SIG-M5 treated with dmso at 0.1 percent for 504 hours (cell line): ENCODE measurements at regions not wholly inside any gene's neighbourhood (a gene's known extent, or its start where the extent isn't known, plus 50 kb on each side); places are given as distances from the start of the nearest gene placed in this dataset.
"Not testable (repeated sequence)": the region's sequence is repeated elsewhere in the genome, so short reads cannot be mapped to it uniquely, and the experiment has no call there.

Experiments
- DNase-seq: peaks from one replicate; lab custom pipeline; 2025; ENCODE audit not compliant: unreplicated experiment; lab: John Stamatoyannopoulos, UW

DNA sequence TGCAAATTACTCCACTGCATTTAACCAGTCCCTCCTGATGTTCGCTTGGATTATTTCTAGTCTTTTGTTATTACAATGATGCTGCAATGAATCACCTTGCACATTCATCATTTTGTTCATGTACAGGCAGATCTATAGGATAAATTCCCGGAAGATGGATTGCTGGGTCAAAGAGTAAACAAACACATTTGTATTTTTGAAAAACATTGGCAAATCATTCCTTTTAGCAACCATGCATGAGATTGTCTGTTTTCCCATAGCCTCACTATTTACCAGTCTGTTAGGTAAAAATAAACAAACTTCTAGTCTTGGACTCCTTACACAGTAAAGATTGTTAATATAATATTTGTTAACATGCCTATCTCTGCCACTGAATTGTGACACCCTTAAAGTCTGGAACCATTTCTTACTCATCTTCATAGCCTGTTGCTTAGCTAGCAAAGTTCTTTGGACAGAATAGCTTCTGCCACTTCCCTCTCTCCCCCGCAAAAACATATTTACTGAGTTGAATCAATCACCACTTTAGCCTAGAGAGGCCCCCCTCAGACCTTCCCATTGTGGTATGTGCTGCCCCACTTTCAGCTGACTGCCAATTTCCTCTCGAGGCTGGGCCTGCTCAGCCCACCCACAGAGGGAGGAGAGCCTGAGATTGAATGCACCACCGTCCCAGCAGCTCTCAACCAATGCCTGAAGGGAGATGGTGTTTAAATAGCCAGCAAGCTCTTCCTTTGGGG lies 108.4 kb upstream of the ATXN3L start:
- no peak for DNase-seq

DNA sequence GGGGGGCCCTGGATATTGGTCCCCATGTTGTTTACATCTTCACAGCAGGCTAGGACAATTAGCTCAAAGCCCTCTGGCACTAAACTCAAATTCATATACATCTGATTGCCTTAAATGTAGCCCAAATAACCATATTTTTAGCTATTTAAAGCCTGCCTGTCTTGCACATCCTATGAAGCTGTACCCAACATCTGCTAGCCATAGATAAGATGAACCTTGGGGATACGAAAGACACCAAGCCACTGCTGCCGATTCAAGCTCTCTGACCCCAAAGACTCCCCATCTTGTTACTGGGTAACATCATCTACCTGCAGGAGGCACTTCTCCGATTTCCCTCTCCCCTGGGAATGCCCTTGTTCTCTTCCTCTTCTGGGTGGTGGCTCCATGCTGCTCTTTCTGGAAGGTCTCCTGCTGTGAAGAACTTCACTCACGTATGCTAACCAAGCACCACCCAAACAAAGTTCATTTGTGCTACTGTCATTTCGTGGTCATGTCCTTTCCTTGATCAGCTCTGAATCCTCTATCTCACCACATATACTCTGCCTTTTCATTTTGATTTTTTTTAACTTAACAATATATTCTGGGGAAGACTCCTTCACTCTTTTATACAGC lies 107.7 kb upstream of the ATXN3L start:
- DNase-seq: no peak

DNA sequence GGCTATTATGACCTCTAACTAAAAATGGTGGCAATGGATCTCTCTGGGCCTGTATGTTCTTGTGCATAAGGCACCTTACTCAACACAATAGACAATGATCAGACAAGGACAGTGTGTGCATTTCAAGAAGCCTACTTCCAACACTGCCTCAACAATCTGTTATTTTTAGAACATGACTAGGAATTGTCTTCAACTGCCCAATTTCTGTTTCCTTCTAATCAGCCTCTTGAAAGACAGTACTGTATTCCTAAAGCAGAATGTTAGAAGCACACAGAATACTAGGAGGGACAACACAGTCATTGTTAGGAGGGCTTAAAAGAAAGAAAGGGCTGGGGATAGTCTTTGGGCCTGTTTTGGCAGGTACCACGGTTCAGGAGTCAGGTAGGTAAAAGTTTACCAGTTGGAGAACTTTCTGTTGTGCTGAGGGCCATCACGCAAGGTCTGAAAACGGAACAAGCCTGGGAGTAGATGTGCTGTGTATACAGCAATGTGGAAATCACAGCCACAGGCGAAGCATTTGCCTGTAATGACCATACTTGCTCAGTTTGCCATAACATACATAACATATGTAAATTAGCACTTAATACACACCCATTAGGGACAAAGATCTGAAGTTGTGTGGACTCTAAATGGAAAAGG lies 100.8 kb upstream of the ATXN3L start:
- DNase-seq: no peak

DNA sequence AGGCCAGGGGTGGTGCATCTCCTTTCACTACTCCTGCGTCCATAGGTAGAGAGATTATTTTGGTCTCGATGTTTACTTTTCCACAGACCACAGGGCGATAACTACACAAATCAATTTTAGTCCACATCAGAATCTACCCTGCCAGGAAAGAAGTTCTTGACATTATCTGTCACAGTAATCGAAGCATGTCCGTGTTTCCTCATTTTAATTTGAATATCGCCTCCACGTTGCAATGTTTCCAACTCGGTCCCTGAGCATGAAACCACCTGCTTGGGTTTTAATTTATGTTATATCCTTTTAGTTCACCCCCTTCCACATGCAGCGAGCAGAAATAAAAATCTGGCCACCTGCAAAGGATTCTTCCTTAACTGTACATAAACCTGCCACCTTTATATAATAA lies 100.1 kb upstream of the ATXN3L start:
- DNase-seq: no peak

DNA sequence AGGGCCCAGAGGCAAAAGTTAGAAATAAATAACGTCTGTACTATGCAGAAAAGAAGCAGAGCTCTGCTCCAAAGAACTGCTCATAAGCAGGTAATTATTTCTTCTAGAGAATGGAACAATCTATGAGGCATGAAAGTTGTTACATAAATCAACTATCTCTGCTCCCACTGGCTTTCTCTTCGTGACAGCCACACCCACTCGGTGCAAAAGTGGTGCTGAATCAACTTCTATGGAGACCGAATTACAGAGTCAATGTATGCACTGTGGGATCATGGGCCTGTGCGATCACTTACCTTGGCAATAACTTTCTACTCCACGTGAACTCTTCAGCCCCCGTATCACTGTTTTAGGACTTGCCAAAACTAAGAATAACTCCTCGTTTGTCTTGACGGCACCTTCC lies 99.4 kb upstream of the ATXN3L start:
- DNase-seq: no peak

DNA sequence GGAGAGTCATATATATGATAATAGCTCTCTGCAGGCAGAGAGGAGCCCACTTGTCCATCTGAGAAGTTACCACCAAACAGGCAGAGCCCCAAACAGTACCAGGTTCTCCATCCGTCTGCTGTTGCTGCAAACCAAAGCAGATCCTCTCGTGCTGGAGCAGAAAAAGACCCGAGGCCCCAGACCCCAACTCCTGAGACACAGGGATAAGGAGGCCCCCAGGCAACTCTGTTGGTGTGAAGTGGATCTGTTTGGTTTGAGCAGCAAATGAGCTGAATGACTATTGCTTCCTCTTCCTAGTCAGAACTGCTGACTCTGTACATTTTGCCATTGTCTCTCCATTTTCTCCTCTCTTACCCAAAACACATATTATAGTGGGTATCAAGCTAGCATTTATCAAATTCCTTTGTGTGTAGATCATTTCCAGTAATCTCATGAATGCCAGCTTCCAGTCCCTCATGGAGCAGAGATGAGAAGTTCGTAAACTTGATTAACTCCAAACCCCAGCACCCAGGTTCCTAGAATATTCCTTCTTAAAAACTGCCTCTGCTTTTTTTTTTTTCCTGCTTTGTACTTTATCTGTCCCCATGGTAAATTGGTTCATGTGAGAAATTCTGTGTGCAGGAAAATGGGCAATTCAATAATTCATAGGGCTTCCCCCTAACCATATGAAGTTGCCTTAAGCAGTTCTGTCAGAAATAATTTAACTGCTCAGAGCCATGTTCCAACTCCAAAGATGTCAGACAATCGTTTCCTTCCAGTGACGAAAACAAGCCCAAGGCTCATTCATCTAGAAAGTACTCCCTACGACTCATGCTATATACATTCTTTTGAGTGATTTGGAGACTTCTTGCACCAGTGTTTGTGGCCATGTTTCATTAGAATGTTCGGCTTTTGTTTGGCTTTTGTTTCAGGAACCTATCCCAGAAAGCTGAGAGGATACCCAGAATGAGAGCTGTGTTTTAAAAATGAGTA lies 98.6 kb upstream of the ATXN3L start:
- no peak for DNase-seq

DNA sequence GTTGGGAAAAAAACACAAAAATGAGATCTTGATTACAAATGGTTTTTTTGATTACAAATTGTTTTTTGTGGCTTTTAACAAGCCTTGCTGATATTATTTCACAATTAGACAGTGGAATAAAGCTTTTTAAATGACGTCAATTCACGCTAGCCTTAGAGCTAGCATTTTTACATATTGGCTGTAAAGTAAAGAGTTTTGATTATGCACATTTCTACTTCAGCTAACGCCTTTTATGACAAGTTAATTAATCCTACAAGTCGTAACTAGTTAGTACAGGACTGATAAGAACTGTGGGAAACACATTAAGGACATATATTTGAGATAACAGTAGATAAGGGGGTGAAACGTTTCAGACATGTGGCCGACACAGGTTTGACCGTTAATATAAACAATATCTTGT lies 95.7 kb upstream of the ATXN3L start:
- no peak for DNase-seq

DNA sequence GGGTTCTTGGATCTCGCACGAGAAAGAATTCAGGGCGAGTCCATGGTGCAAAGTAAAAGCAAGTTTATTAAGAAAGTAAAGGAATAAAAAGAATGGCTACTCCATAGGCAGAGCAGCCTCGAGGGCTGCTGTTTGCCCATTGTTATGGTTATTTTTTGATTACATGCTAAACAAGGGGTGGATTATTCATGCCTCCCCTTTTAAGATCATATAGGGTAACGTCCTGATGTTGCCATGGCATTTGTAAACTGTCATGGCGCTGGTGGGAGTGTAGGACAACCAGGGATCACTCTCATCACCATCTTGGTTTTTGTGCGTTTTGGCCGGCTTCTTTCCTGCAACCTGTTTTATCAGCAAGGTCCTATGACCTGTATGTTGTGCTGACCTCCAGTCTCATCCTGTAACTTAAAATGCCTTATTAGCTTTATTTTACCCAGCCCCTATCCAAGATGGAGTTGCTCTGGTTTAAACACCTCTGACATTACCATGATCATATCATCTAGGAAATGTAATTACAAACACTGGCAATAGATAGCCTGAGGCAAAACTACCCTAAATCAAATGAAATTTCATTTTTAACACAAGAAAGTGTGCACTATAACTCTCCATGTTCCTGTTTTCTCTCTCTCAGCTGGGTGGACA lies 94.3 kb upstream of the ATXN3L start:
- DNase-seq: no peak

DNA sequence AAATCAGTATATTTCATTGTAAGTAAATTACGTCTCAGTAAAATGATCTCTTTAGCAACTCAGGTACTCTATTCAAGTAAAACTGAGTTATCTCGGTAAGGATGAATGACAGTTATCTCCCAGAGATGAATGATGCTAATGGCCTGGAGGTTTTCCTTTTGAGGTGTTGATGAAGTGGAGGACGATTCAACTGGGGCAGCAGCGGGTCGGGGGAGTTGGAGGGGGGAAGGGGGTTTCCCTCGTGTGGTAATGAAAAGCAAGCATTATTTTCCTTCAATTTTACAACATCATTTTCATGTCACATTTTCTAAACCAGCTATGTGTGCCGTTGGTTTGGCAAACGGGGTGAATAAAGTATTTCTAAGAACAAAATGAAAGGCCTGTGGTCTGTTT lies 92.4 kb upstream of the ATXN3L start:
- no peak for DNase-seq

DNA sequence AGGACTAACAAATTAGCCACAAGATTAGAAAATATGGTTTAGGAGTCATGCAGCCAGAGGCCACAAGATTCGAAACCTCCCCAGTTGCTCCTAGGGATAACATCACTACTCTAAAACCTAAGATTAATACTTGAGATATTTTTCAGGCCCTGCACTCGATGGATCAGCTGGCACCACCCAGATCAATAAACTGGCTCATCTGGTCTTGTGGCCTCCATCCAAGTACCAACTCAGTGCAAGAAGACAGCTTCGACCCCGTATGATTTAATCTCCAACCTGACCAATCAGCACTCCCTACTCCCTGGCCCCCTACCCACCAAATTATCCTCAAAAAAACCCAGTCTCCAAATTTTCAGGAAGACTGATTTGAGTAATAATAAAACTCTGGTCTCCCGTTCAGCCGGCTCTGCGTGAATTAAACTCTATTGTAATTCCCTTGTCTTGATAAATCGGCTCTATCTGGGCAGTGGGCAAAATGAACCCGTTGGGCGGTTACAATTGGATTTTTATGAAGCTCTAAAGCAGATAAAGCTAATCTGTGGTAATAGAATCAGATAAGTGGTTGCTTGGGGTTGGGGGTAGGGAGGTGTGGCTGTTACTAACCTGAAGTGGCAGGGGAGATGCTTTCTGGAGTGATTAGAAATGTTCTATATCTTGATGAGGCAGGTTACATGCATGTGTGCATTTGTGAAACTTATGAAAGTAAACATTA lies 91.8 kb upstream of the ATXN3L start:
- no peak for DNase-seq

DNA sequence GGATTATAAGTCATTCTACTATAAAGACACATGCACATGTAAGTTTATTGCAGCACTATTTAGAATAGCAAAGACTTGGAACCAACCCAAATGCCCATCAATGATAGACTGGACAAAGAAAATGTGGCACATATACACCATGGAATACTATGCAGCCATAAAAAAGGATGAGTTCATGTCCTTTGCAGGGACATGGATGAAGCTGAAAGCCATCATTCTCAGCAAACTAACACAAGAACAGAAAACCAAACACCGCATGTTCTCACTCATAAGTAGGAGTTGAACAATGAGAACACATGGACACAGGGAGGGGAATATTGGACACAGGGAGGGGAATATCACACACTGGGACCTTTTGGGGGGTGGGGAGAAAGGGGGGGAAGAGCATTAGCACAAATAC lies 88.7 kb upstream of the ATXN3L start:
- DNase-seq: not testable (repeated sequence)

DNA sequence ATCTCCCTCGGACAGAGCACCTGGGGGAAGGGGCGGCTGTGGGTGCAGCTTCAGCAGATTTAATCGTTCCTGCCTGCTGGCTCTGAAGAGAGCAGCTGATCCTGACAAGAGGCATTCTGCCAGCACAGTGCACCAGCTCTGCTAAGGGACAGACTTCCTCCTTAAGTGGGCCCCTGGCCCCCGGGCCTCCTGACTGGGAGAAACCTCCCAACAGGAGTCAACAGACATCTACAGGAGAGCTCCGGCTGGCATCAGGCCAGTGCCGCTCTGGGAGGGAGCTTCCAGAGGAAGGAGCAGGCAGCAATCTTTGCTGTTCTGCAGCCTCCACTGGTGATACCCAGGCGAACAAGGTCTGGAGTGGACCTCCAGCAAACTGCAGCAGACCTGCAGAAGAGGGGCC lies 84.9 kb upstream of the ATXN3L start:
- DNase-seq: not testable (repeated sequence)

DNA sequence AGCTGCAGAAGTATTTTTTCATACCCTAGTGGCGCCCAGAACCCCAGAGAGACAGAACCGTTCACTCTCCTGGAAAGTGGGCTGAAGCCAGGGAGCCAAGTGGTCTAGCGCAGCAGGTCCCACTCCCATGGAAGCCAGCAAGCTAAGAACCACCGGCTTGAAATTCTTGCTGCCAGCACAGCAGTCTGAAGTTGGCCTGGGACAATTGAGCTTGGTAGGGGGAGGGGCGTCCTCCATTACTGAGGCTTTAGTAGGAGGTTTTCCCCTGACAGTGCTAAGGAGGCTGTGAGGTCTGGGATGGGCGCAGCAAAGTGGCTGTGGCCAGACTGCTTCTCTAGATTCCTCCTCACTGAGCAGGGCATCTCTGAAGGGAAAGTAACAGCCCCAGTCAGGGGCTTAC lies 84.5 kb upstream of the ATXN3L start:
- no peak for DNase-seq

DNA sequence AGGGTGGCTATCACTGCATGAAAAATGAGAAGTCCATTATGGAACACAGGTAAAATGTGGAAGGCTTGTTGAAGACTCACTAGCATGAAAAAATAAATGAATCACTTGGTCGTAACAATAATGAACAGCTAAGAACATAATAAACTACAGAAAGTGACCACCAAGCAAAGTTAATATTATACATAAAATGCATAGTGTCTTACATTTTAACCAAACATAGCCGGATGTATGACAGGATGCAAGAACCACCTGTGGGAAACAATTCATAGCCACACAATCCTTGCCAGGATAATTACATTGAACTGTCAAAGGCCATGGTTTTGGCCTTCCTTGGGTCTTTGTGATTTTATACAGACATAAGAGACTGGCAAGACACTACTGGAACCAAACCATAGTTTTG lies 81.9 kb upstream of the ATXN3L start:
- no peak for DNase-seq

DNA sequence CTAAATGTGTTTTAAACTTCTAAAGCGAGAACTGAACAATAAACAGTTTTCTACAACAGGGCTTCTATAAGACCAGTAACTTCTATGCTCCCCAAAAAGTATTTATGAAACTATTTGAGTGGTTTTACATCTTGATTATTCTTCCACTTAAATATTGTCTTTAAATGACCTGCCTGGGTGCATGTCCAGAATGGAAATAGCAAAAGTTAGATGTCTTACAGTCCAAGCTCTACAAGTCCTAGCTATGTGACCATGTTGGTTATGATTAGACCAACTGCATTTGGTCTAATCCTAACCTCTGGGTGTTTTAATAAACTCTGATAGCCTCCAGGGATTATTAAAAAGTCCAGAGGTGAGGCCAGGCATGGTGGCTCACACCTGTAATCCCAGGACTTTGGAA lies 79.0 kb upstream of the ATXN3L start:
- no peak for DNase-seq

DNA sequence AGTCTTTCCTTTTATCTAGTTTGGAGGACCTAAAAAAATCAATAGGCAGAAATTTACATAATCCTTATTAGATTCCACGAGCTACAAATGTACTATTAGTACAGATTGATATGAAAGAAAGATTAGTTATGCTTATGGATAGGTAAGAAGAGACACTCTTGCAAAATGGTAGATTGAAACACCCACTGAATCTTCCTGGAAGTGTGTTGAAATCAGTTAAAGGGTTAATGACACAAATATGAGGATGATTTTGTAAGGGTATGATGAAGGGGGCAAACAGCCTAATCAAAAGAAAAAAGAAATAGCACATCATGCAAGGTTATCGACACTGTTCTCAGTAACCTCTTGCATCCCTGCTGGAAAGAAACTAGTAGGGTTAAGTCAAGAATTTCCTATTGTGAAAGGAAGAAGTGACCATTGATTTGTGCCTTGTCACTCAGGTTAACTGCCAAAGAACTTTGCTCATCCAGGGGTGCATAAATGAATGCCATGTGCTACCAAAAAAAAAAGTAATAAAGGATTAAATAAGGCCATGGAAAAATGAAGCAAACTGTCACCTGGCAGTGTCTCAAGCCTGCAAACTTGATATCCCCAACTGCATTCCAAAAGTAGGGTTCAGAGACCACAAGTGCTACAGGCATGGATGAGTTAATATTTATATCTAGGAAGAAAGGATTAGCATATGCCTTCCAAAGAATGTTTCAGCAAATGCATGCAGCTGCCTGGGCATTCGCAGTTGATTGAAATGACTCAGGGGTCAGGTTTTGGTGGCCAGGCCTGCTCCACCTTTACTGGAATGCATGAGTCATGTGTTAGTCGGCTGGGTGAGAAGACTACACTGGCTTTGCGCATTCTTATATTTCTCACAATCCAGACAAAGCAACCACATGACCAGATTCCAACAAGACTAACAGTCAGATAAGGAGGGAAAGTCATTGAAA lies 78.3 kb upstream of the ATXN3L start:
- peak; percentile 50 for DNase-seq

DNA sequence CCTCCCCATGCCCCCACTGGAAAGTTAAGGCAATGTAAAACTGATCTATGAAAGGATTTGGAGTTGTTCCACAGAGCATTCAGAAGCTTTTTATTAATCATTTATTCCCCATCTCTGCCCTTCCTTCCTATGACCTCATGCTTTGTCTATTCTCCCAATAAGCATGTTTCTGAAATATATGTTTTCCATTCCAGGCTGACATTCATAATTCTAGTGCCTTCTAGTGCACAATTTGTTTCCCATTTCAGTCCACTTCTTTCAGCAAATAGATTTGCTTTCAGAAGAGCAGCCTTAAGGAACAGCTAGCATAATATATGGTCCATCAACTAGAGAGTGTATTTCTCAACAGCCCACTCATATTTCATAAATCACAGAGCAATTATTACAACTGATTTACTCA lies 77.1 kb upstream of the ATXN3L start:
- no peak for DNase-seq

DNA sequence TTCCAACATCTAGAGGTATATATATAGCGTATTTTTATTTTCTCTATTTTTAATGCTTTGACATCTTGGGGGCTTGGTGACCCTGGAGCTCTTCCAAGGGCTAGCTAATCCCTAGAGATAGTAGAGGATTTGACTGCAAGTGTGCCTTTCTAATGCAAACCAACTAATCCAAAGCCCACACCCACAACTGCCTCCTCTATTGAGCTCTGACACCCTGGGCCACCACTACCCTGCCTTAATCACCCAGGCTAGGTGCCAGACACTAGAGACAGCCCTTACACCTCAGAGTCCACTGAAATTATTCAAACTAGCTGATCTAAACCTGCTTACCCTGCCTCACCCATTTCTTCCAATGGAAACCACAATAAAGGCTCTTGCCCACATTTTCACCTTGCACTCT lies 69.6 kb upstream of the ATXN3L start:
- DNase-seq: no peak
